GM06990 (cell line): ENCODE measurements at regions not wholly inside any gene's neighbourhood (a gene's known extent, or its start where the extent isn't known, plus 50 kb on each side); places are given as distances from the start of the nearest gene placed in this dataset.

ENCODE experiments used
- DNase-seq: peaks from one replicate; pipeline ENCODE4 v3.0.0-alpha.2; 2011; ENCODE audit not compliant: insufficient read length; ENCODE audit errors: extremely low read depth
- H3K27me3 ChIP-seq: replicated peaks from 2 replicates; pipeline ENCODE4 v1.6.0; 2011; ENCODE audit warnings: low read length; ENCODE audit not compliant: control insufficient read depth, insufficient read depth
- H3K36me3 ChIP-seq: 2 replicates; pipeline ENCODE4 v1.5.1; 2011; ENCODE audit warnings: low read length; ENCODE audit not compliant: control insufficient read depth, insufficient read depth
- H3K4me3 ChIP-seq: replicated peaks from 2 replicates; pipeline ENCODE4 v1.5.1; 2011; ENCODE audit warnings: low read depth, mild to moderate bottlenecking, control low read depth, low read length
- TF ChIP-seq, protein P1 (sequence below): IDR thresholded peaks from 2 replicates; pipeline ENCODE4 v1.5.1; 2011; ENCODE audit warnings: low read length, control low read depth, mild to moderate bottlenecking, inconsistent platforms; ENCODE audit not compliant: insufficient read depth, poor library complexity, severe bottlenecking

DNA sequence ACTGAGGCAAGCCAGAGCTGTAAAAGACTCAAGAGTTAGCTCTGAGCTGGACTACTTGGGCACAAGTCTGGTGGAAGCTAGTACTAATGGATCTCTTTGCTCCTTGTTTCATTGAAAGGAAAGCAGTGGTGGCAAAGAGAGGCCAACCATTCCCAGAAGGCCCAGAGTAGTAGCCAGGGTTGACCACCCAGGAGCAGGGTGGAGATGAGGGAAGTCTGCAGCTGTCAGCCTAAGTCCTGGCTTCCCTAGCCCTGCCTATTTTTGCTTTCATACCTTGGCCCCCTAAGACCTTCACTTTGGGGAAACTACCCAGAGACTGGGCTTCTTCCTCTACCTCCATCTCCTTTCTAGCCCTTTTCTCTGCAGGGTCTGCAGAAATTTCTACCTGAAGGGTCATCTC is 155.0 kb upstream of the NCAM1 start:
- TF ChIP-seq, protein P1, sequence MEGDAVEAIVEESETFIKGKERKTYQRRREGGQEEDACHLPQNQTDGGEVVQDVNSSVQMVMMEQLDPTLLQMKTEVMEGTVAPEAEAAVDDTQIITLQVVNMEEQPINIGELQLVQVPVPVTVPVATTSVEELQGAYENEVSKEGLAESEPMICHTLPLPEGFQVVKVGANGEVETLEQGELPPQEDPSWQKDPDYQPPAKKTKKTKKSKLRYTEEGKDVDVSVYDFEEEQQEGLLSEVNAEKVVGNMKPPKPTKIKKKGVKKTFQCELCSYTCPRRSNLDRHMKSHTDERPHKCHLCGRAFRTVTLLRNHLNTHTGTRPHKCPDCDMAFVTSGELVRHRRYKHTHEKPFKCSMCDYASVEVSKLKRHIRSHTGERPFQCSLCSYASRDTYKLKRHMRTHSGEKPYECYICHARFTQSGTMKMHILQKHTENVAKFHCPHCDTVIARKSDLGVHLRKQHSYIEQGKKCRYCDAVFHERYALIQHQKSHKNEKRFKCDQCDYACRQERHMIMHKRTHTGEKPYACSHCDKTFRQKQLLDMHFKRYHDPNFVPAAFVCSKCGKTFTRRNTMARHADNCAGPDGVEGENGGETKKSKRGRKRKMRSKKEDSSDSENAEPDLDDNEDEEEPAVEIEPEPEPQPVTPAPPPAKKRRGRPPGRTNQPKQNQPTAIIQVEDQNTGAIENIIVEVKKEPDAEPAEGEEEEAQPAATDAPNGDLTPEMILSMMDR, result no peak
- DNase-seq, result no peak
- H3K27me3 ChIP-seq, result no peaks in the 10 kb centered on the region; the same call in 1 of the 2 replicates
- H3K36me3 ChIP-seq, result no peaks in the 10 kb centered on the region
- no peak overlapping the region for H3K4me3 ChIP-seq

DNA sequence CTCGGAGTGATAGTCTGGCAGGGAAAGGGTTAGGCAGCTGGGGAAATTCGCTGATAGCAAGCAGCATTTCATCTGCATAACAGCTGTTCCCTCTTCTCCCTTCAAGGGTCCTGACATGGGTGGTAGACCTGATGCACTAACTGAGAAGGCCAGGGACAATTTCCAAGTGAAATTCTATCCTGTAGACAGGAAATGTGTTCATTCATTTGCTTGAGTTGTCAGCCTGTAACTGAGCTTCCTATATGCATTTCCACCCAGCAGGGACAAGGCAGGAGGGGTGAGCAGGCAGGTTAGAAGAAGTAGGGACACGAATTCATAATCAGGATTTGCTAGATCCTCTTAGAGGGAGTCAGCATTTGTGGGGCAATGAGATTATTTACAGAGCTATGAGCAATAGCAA is 154.3 kb upstream of the NCAM1 start:
- TF ChIP-seq, protein P1, result no peak
- DNase-seq, result no peak
- Histone ChIP-seq H3K27me3 (no peaks in the 10 kb centered on the region; the same call in 1 of the 2 replicates), H3K4me3 (no peak overlapping the region), H3K36me3 (no peaks in the 10 kb centered on the region)

DNA sequence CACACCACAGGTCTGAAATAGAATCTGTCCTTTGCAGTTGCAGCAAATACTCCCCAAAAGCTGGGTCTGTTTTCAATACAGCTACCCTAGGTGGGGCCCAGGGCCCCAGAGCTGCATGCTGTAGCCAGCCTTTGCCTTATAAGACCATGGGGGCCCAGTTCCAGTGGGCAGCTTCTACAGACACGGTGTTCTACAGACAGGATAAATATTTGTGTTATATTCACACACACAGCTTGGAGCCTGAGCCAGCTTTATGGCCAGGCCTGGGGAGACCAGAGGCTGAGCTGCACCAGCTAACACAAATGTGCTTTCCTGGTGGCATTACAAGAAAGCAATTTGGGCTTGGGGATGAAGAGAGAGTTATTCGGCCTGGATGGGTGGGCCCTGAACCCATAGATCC is 151.8 kb upstream of the NCAM1 start:
- H3K4me3 ChIP-seq, result no peak overlapping the region
- TF ChIP-seq, protein P1, result no peak
- no peaks in the 10 kb centered on the region for H3K36me3 ChIP-seq
- no peak for DNase-seq
- H3K27me3 ChIP-seq, result no peaks in the 10 kb centered on the region; the same call in 1 of the 2 replicates

DNA sequence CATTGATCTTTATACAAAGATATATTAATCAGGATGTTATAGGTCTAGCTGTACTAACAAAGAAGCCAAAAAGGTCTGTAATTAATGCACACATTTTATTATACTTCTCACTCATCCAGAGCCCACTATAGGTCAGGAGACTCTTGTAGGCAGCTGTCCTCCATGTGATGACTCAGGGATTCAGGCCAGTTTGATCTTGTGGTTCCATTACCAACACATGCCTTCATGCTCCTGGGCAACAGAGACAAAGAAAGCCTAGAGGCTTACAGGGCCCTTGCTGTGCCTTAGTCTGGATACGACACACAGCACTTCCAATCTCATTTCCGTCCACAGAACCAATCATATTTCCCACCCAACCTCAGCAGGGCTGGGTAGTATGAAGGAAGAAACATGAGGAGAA is 150.3 kb upstream of the NCAM1 start:
- TF ChIP-seq, protein P1, result no peak
- no peaks in the 10 kb centered on the region for H3K36me3 ChIP-seq
- no peak overlapping the region for H3K4me3 ChIP-seq
- no peaks in the 10 kb centered on the region for H3K27me3 ChIP-seq
- no peak for DNase-seq

DNA sequence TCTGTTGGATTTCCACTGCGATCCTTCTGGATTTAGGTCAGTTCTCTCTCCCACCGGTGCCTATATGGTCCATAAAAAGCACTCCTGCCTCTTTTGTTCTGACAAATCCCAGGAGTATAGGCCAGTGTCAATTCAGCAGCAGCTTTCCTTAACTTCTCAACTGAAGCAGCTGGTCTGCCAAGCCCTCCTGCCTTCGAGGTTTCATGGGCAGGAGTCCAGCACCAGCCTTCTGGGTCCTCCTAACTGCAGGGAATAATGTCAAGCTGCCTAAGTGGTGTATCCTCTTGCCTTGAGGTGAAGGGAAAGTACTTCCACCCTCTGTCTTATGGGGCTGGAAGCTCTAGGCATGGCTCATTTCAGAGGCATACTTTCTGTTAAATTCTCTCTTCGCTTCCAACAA is 149.4 kb upstream of the NCAM1 start:
- Histone ChIP-seq H3K36me3 (no peaks in the 10 kb centered on the region), H3K27me3 (no peaks in the 10 kb centered on the region), H3K4me3 (no peak overlapping the region)
- no peak for DNase-seq
- TF ChIP-seq, protein P1, result no peak

DNA sequence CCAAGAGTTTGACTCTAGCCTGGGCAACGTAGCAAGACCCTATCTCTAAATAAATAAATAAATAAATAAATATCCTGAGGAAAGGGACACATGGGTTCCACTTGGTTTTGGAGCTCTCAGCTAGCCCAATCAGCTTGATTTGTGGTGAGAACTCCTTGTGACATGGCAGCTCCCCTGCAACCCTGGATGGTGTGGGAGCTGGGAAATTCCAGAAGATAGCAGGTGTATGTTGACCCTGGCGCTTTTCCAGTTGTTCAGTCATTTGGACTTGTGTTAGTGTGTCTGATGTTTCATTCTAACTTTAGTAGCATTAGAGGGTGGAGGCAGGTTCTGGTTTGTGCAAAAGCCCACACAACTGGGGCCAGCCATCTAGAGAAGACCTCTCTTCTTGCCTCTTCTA is 148.5 kb upstream of the NCAM1 start:
- no peak for DNase-seq
- TF ChIP-seq, protein P1, result no peak
- no peak overlapping the region for H3K4me3 ChIP-seq
- H3K27me3 ChIP-seq, result no peaks in the 10 kb centered on the region
- no peaks in the 10 kb centered on the region for H3K36me3 ChIP-seq
